Mucosa of descending colon (tissue), 3 donors: ENCODE measurements at regions not wholly inside any gene's neighbourhood (a gene's known extent, or its start where the extent isn't known, plus 50 kb on each side); places are given as distances from the start of the nearest gene placed in this dataset.

Experiments used
- ATAC-seq: fragments of 200-7000 bp; cut with Tn5 transposase; one replicate; pipeline ENCODE4 v1.9.1; 2020; ENCODE audit warnings: mild to moderate bottlenecking, moderate library complexity
- DNase-seq, 3 donors: peaks; one replicate each; pipeline ENCODE4 v3.0.0-alpha.2; 2020
- H3K36me3 ChIP-seq: fragments of 200-600 bp; one replicate; pipeline ENCODE4 v1.8.0; 2021; ENCODE audit warnings: low read depth, mild to moderate bottlenecking
- H3K4me1 ChIP-seq: fragments of 200-600 bp; one replicate; pipeline ENCODE4 v1.8.0; 2021; ENCODE audit warnings: low read depth, mild to moderate bottlenecking
- H3K4me3 ChIP-seq: fragments of 200-600 bp; one replicate; pipeline ENCODE4 v1.8.0; 2021; ENCODE audit warnings: mild to moderate bottlenecking
- H3K9me3 ChIP-seq: fragments of 200-600 bp; one replicate; pipeline ENCODE4 v1.8.0; 2021; ENCODE audit warnings: mild to moderate bottlenecking
- CTCF ChIP-seq: fragments of 200-600 bp; IDR thresholded peaks from one replicate; pipeline ENCODE4 v1.8.0; 2022; ENCODE audit warnings: antibody characterized with exemption, mild to moderate bottlenecking
- intact Hi-C, 2 donors: fragments of 100-400 bp; cut with DNase I in 1 of 2; cut with micrococcal nuclease in 1 of 2; formaldehyde crosslinking; loops; one replicate each; pipeline versions ENCODE4 v1.11.0 to v1.11.1; 2022; cut with DNase I, micrococcal nuclease
- donor health status: DM: no; HTN: no; CAD: no; lungs with moderate emphysema.
- donor health status: DM: no; HTN: no; CAD: no.
- donor health status: DM: no; HTN: yes; CAD: no.

- Histone ChIP-seq H3K36me3 (no peaks in the 10 kb centered on the region), H3K9me3 (peaks cover 12% of the 10 kb centered on the region), H3K4me1 (no peaks in the 10 kb centered on the region), H3K4me3 (no peak overlapping the region)
- ATAC-seq: no peak
- intact Hi-C loops: no loop called here
- TF ChIP-seq CTCF: no peak
- no peak for DNase-seq
Observed at GRCh38 chr5:44714871-44715561, 93.7 kb upstream of the MRPS30 start.

- Histone ChIP-seq H3K4me1 (no peaks in the 10 kb centered on the region), H3K36me3 (no peaks in the 10 kb centered on the region), H3K9me3 (peaks cover 16% of the 10 kb centered on the region), H3K4me3 (no peak overlapping the region)
- ATAC-seq: no peak
- intact Hi-C loops: no loop called here
- DNase-seq: no peak
- no peak for TF ChIP-seq CTCF
Observed at GRCh38 chr5:44713446-44713845, 95.3 kb upstream of the MRPS30 start.

DNA sequence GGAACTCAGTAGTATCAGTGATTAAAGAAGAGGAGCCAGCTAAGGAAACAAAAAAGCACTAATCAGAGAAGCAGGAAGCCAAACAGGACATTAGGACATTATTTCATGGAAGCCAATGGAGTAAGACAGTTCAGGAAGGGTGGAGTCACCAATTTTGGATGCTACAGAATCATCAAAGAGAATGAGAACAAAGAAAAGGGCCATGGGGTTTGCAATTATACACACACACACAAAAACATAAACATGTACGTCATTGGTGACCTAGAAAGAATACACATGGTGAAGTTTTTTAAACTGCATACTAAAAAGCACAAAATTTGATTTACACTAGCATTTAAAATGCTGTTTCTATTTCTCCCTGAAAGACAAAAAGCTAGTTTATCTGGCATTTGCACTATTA is 96.8 kb upstream of the MRPS30 start:
- DNase-seq (no peak), ATAC-seq (no peak)
- intact Hi-C loops: no loop called here
- no peak for TF ChIP-seq CTCF
- no peaks in the 10 kb centered on the region for H3K36me3 ChIP-seq
- H3K4me1 ChIP-seq: no peaks in the 10 kb centered on the region
- peaks cover 16% of the 10 kb centered on the region for H3K9me3 ChIP-seq
- H3K4me3 ChIP-seq: no peak overlapping the region

- DNase-seq: no peak
- Histone ChIP-seq H3K4me1 (no peaks in the 10 kb centered on the region), H3K36me3 (no peaks in the 10 kb centered on the region), H3K4me3 (no peak overlapping the region), H3K9me3 (peaks cover 4% of the 10 kb centered on the region)
- no peak for ATAC-seq
- intact Hi-C loops: no loop called here
- no peak for TF ChIP-seq CTCF
Observed at GRCh38 chr5:44708602-44709001, 100.1 kb upstream of the MRPS30 start.

DNA sequence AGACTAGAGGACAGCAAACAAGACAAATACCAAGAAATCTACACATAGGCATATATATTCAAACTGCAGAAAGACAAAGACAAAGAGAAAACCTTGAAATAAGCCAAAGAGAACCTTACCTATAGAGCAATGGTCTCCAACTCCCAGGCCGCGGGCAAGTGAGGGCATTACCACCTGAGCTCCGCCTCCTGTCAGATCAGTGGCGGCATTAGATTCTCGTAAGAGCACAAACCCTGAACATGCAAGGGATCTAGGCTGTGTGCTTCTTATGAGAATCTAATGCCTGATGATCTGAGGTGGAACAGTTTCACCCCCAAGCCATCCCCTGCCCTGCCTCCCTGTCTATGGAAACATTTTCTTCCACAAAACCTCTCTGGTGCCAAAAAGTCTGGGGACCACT is 101.0 kb upstream of the MRPS30 start:
- ATAC-seq: no peak
- DNase-seq: no peak
- TF ChIP-seq CTCF: no peak
- Histone ChIP-seq H3K4me1 (no peaks in the 10 kb centered on the region), H3K36me3 (no peaks in the 10 kb centered on the region), H3K9me3 (peaks cover 7% of the 10 kb centered on the region), H3K4me3 (no peak overlapping the region)
- intact Hi-C loops: no loop called here

GRCh38 chr5:44697025-44697424 is 111.7 kb upstream of the MRPS30 start:
- no peak for TF ChIP-seq CTCF
- H3K4me1 ChIP-seq: no peaks in the 10 kb centered on the region
- intact Hi-C loops: no loop called here
- peaks cover 15% of the 10 kb centered on the region for H3K9me3 ChIP-seq
- DNase-seq (no peak), ATAC-seq (no peak)
- H3K4me3 ChIP-seq: no peak overlapping the region
- no peaks in the 10 kb centered on the region for H3K36me3 ChIP-seq
